ENCODE measurements at regions not wholly inside any gene's neighbourhood (a gene's known extent, or its start where the extent isn't known, plus 50 kb on each side); places are given as distances from the start of the nearest gene placed in this dataset.

- no peak for TF ChIP-seq EZH2phosphoT487 (IDR thresholded peaks at IDR 0.05; ENCODE audit: insufficient read depth, low read depth)
- TF ChIP-seq EZH2 (IDR thresholded peaks at IDR 0.05; ENCODE audit: insufficient read depth, poor library complexity, severe bottlenecking) = no peak
These were observed 509.8 kb upstream of the ADAMTS5 start for GRCh38 chr21:27476696-27477095.

All from GM23248 (cell line).